IMR-90 (cell line): ENCODE measurements at regions not wholly inside any gene's neighbourhood (a gene's known extent, or its start where the extent isn't known, plus 50 kb on each side); places are given as distances from the start of the nearest gene placed in this dataset.

ENCODE experiments used
- ATAC-seq: fragments of 200-7000 bp; cut with Tn5 transposase; 2 replicates; pipeline ENCODE4 v1.9.1; 2020; ENCODE audit warnings: low read depth, mild to moderate bottlenecking, moderate library complexity
- BruUV-seq: library from RNA; stranded (reverse); fragments of 400-500 nt; replicated peaks from 2 replicates; lab custom pipeline; 2021; lab: Mats Ljungman, UMichigan
- CTCF ChIA-PET: fragments of 300-600 bp; formaldehyde crosslinking; extraction: SDS; loops from one replicate; lab custom pipeline; 2021; ENCODE audit warnings: antibody characterized with exemption; lab: Yijun Ruan, JAX
- POLR2A ChIA-PET: fragments of 300-600 bp; sonication (Branson Sonifier 250); formaldehyde crosslinking; loops from one replicate; lab custom pipeline; 2022; ENCODE audit warnings: antibody characterized with exemption; ENCODE audit not compliant: unreplicated experiment; lab: Charles Lee
- DNase-seq: peaks from one replicate; pipeline ENCODE4 v3.0.0; 2013
- H2AFZ ChIP-seq: replicated peaks from 2 replicates; pipeline ENCODE3; 2013; ENCODE audit warnings: low read length, mild to moderate bottlenecking; ENCODE audit not compliant: poor library complexity
- H2AK5ac ChIP-seq: 2 replicates; pipeline ENCODE4 v1.6.1; 2013; ENCODE audit warnings: low read depth, low read length, inconsistent platforms
- H2AK9ac ChIP-seq: replicated peaks from 2 replicates; pipeline ENCODE3; 2013; ENCODE audit warnings: mild to moderate bottlenecking, low read depth, low read length, moderate library complexity; ENCODE audit not compliant: poor library complexity
- H2BK120ac ChIP-seq: 2 replicates; pipeline ENCODE4 v1.6.1; 2013; ENCODE audit warnings: low read depth, low read length, inconsistent platforms
- H2BK15ac ChIP-seq: 3 replicates; pipeline ENCODE4 v1.6.1; 2013; ENCODE audit warnings: low read depth, low read length, inconsistent platforms
- H2BK20ac ChIP-seq: 2 replicates; pipeline ENCODE4 v1.6.1; 2013; ENCODE audit warnings: low read depth, mild to moderate bottlenecking, inconsistent platforms, low read length, moderate library complexity
- H2BK5ac ChIP-seq: 2 replicates; pipeline ENCODE4 v1.6.1; 2013; ENCODE audit warnings: mild to moderate bottlenecking, low read depth, low read length, inconsistent platforms; ENCODE audit not compliant: poor library complexity, severe bottlenecking
- H3K14ac ChIP-seq: replicated peaks from 2 replicates; pipeline ENCODE4 v1.6.1; 2013; ENCODE audit warnings: low read depth, low read length, inconsistent platforms
- H3K18ac ChIP-seq: 2 replicates; pipeline ENCODE4 v1.6.1; 2013; ENCODE audit warnings: low read depth, low read length, control low read depth
- H3K23ac ChIP-seq: 2 replicates; pipeline ENCODE4 v1.6.1; 2013; ENCODE audit warnings: low read depth, low read length, inconsistent platforms
- H3K27ac ChIP-seq: 2 replicates; pipeline ENCODE4 v1.5.1; 2013; ENCODE audit warnings: mild to moderate bottlenecking, control low read depth, low read length; ENCODE audit not compliant: insufficient read depth
- H3K27me3 ChIP-seq: 2 replicates; pipeline ENCODE4 v1.6.1; 2013; ENCODE audit warnings: low read length; ENCODE audit not compliant: control insufficient read depth, insufficient read depth
- H3K36me3 ChIP-seq: 2 replicates; pipeline ENCODE4 v1.6.1; 2013; ENCODE audit warnings: low read length, mixed read lengths; ENCODE audit not compliant: control insufficient read depth, insufficient read depth
- H3K4ac ChIP-seq: 2 replicates; pipeline ENCODE4 v1.6.1; 2013; ENCODE audit warnings: low read depth, low read length, inconsistent platforms
- H3K4me1 ChIP-seq: 2 replicates; pipeline ENCODE4 v1.6.1; 2013; ENCODE audit warnings: low read length, mixed read lengths; ENCODE audit not compliant: control insufficient read depth, insufficient read depth
- H3K4me2 ChIP-seq: 2 replicates; pipeline ENCODE4 v1.6.1; 2013; ENCODE audit warnings: low read depth, mild to moderate bottlenecking, control low read depth, low read length, moderate library complexity
- H3K4me3 ChIP-seq: 2 replicates; pipeline ENCODE4 v1.5.1; 2013; ENCODE audit warnings: low read depth, mild to moderate bottlenecking, control low read depth, low read length, moderate library complexity; ENCODE audit not compliant: insufficient read depth
- H3K56ac ChIP-seq: 2 replicates; pipeline ENCODE4 v1.6.1; 2013; ENCODE audit warnings: low read length, inconsistent platforms; ENCODE audit not compliant: insufficient read depth; ENCODE audit errors: extremely low read depth
- H3K79me1 ChIP-seq, 2 experiments: 2 replicates each; pipeline ENCODE4 v1.6.1; 2013; ENCODE audit warnings: low read length in 2 of 2, inconsistent platforms in 1 of 2, low read depth in 1 of 2
- H3K9ac ChIP-seq: 2 replicates; pipeline ENCODE4 v1.6.1; 2013; ENCODE audit warnings: low read depth, low read length, control low read depth
- H3K9me1 ChIP-seq: 2 replicates; pipeline ENCODE4 v1.6.1; 2013; ENCODE audit warnings: low read length, inconsistent platforms; ENCODE audit not compliant: insufficient read depth
- H3K9me3 ChIP-seq: 2 replicates; pipeline ENCODE4 v1.6.1; 2013; ENCODE audit warnings: low read length; ENCODE audit not compliant: control insufficient read depth, insufficient read depth
- H4K20me1 ChIP-seq: 2 replicates; pipeline ENCODE4 v1.6.1; 2013; ENCODE audit warnings: low read length, inconsistent platforms; ENCODE audit not compliant: insufficient read depth
- H4K5ac ChIP-seq: 2 replicates; pipeline ENCODE4 v1.6.1; 2013; ENCODE audit warnings: mild to moderate bottlenecking, low read depth, low read length, control low read depth
- H4K8ac ChIP-seq, 2 experiments: 2 replicates each; pipeline ENCODE4 v1.6.1; 2013; ENCODE audit warnings: low read depth in 2 of 2, low read length in 2 of 2, control low read depth in 1 of 2, inconsistent platforms in 1 of 2
- H4K91ac ChIP-seq: 2 replicates; pipeline ENCODE4 v1.6.1; 2013; ENCODE audit warnings: low read depth, low read length, inconsistent platforms; ENCODE audit not compliant: insufficient read depth
- CEBPB ChIP-seq: IDR thresholded peaks from 2 replicates; pipeline ENCODE4 v1.6.1; 2012; ENCODE audit warnings: low read depth, low read length, improper control_type of control experiment
- MAFK ChIP-seq: IDR thresholded peaks from 2 replicates; pipeline ENCODE4 v1.6.1; 2012; ENCODE audit warnings: low read depth, low read length, improper control_type of control experiment
- WGBS, 2 experiments: methylation state at CpG; one replicate each; pipeline versions ENCODE4 v1.1.5 to v1.1.7; 2013; ENCODE audit warnings: missing lambda C conversion rate in 2 of 2; ENCODE audit not compliant: insufficient read length in 1 of 2; ENCODE audit errors: extremely low coverage in 2 of 2; 5-methylcytosine and 5-hydroxymethylcytosine counted together
- dilution Hi-C: fragments of 300-500 bp; cut with HindIII; formaldehyde crosslinking; loops from one replicate; pipeline ENCODE4 v1.14.3; 2018; ENCODE audit warnings: low sequenced_read_pairs; ENCODE audit not compliant: unreplicated experiment
- in situ Hi-C: fragments of 300-500 bp; cut with MboI; formaldehyde crosslinking; loops from 3 replicates; pipeline ENCODE4 v1.14.3; 2019; ENCODE audit warnings: low sequenced_read_pairs, inconsistent platforms, mixed read lengths
- intact Hi-C: fragments of 100-400 bp; cut with micrococcal nuclease; formaldehyde crosslinking; loops from 2 replicates; pipeline ENCODE4 v1.10.0; 2022
- TF ChIP-seq, protein P1 (sequence below): fragments of 150-350 bp; IDR thresholded peaks from 2 replicates; pipeline ENCODE4 v1.6.1; 2016; ENCODE audit warnings: low read depth, mild to moderate bottlenecking, low read length, moderate library complexity, borderline replicate concordance
- TF ChIP-seq, protein P2 (sequence below): conservative IDR thresholded peaks from 2 replicates; pipeline ENCODE4 v1.5.1; 2012; ENCODE audit warnings: mild to moderate bottlenecking, low read depth, low read length, improper control_type of control experiment

DNA sequence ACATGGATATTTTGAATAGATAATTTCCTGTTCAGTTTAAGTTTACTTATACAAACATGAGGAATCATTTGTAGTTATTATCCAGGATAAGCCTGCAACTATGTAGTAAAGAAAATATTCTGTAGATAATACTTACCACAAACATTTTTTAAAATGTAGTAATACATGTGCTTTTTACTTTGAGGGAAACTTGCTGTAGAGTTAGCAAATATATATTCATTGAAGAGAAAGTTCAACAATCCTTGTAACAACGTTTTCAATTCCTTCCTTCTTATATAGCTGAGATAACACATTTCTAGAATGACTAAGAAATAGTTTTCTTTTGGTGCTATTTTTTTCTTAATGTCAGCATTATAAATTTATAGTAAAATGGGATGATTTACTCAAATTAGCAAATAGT is 664.6 kb upstream of the ADAMTS5 start:
- Histone ChIP-seq H2AK9ac (no peak overlapping the region), H2BK5ac (peak overlapping the region; percentile 93), H4K5ac (no peak overlapping the region), H3K4me1 (no peaks in the 10 kb centered on the region; the same call in 1 of the 2 replicates), H3K9me3 (no peaks in the 10 kb centered on the region), H3K56ac (no peak overlapping the region), H3K4ac (no peak overlapping the region), H3K23ac (no peak overlapping the region), H3K27me3 (no peaks in the 10 kb centered on the region), H4K20me1 (no peaks in the 10 kb centered on the region), H3K36me3 (no peaks in the 10 kb centered on the region), H3K14ac (no peak overlapping the region), H3K4me2 (no peak overlapping the region), H4K91ac (no peak overlapping the region), H4K8ac (no peak overlapping the region; a peak in 1 of 4 replicates), H2BK15ac (no peak overlapping the region), H2AFZ (no peak overlapping the region), H3K27ac (no peak overlapping the region; the same call in 1 of the 2 replicates), H3K9ac (no peak overlapping the region), H3K18ac (no peak overlapping the region), H3K79me1 (no peaks in the 10 kb centered on the region), H2BK20ac (no peak overlapping the region), H3K9me1 (no peaks in the 10 kb centered on the region), H3K4me3 (no peak overlapping the region), H2AK5ac (no peak overlapping the region), H2BK120ac (no peak overlapping the region)
- in situ Hi-C loops, result no loop called here
- DNase-seq, result peak; percentile 72
- dilution Hi-C loops, result no loop called here
- intact Hi-C loops, result no loop called here
- no CpG with 5 or more reads among the region's 1 CpG for WGBS, 2 experiments
- TF ChIP-seq, protein P1, sequence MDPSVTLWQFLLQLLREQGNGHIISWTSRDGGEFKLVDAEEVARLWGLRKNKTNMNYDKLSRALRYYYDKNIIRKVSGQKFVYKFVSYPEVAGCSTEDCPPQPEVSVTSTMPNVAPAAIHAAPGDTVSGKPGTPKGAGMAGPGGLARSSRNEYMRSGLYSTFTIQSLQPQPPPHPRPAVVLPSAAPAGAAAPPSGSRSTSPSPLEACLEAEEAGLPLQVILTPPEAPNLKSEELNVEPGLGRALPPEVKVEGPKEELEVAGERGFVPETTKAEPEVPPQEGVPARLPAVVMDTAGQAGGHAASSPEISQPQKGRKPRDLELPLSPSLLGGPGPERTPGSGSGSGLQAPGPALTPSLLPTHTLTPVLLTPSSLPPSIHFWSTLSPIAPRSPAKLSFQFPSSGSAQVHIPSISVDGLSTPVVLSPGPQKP, result no peak
- TF ChIP-seq CEBPB (0 out of 2 replicates have a peak, but pooled peaks have one; percentile 1), MAFK (peak; percentile 74)
- TF ChIP-seq, protein P2, sequence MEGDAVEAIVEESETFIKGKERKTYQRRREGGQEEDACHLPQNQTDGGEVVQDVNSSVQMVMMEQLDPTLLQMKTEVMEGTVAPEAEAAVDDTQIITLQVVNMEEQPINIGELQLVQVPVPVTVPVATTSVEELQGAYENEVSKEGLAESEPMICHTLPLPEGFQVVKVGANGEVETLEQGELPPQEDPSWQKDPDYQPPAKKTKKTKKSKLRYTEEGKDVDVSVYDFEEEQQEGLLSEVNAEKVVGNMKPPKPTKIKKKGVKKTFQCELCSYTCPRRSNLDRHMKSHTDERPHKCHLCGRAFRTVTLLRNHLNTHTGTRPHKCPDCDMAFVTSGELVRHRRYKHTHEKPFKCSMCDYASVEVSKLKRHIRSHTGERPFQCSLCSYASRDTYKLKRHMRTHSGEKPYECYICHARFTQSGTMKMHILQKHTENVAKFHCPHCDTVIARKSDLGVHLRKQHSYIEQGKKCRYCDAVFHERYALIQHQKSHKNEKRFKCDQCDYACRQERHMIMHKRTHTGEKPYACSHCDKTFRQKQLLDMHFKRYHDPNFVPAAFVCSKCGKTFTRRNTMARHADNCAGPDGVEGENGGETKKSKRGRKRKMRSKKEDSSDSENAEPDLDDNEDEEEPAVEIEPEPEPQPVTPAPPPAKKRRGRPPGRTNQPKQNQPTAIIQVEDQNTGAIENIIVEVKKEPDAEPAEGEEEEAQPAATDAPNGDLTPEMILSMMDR, result no peak
- peak; percentile 92 for ATAC-seq
- ChIA-PET POLR2A (no interaction called here), CTCF (interaction anchor here (1.4 kb wide), 1 partner anchor 19 kb away, joined by 3 read pairs; no protein-coding TSS in a partner anchor)
- no TSS peak for BruUV-seq
